GM11168 (cell line): ENCODE measurements at regions not wholly inside any gene's neighbourhood (a gene's known extent, or its start where the extent isn't known, plus 50 kb on each side); places are given as distances from the start of the nearest gene placed in this dataset.

Experiments
- in situ Hi-C: fragments of 300-500 bp; cut with MboI; formaldehyde crosslinking; loops from one replicate; pipeline ENCODE4 v1.12.0; 2022; ENCODE audit warnings: low sequenced_read_pairs; ENCODE audit not compliant: unreplicated experiment

DNA sequence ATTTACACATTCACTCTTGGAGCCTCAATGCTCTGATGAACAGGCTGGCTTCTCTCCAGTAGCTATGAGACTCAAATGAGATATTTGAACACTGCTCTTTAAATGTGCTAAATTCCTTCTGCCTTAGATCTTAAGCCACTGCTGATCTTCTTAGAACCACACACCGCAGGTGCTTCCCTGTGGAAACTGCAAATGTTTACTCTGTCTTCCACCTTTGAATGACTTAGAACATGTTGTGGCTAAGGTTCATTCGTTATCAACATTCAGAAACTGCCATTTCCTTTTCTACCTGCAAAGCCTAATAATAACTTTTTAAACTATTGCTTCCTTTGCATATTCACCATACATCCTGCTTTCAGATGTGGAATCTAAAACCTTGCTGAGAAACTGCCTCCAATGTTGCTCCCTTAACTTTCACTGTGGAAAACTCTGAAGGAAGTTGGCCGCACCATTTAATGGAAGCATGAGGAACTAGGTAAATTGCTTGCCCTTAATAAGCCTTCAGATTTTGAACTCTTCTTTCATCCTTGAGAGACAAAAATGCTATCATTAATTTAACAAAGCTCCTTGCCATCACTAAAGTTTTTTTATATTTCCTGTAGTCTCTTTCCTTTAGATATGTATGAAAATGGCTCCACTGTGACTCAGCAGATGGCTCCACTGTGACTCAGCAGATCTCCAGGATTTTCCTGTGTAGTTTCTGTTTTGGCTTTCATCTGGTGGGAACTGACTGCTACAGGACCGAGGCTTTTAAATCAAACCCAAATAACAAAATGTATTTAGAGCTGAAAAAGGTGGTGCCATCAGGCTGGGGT is 143.8 kb downstream of the TNFSF18 start:
- in situ Hi-C loops = no loop called here

DNA sequence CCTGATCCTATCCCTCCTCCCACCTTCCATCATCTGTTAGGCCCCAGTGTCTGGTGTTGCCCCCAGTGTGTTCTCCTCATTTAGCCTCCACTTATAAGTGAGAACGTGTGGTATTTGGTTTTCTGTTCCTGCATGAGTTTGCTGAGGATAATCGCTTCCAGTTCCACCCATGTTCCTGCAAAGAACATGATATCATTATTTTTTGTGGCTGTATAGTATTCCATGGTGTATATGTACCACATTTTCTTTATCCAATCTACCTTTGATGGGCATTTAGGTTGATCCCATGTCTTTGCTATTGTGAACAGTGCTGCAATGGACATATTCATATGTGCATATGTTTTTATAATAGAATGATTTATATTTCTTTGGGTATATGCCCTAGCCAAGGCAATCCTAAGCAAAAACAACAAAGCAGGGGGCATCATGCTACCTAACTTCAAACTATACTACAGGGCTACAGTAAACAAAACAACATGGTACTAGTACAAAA is 142.9 kb downstream of the TNFSF18 start:
- in situ Hi-C loops = no loop called here

DNA sequence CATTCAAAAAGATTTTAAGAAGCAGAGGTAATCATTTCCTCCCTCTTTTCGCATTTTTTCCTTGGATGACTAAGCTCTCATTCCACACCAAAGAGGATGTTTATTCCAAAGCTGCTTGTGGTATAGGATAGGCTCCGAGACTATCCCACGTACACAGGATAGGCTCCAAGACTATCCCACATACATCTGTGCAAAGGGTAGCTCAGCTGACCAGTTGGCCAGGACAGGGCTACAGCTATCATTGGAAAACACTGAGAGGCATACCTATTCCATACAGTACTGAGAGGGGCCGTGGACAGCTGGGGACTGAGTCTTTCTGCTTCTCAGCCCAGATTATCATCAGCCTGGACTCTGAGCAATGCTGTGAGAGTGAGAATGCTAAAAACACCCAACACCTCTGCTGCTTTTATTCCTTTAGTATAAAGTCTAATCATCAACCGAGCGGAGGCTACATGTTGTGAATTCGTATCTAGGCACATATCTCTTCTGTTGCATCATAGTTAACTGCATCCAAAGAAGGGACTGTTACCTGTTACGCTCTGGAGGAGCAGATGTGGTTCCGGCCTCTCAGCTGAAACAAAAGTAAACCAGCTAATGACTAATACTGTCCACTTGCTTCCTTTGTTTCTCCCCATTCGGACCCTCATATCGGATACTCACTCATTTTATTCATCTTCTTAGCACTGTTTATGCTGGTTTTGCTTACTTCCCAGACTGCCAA is 141.0 kb downstream of the TNFSF18 start:
- in situ Hi-C loops = no loop called here

- in situ Hi-C loops = no loop called here
Measured at GRCh38 chr1:172912765-172913260, 137.9 kb downstream of the TNFSF18 start.

- in situ Hi-C loops = no loop called here
Measured at GRCh38 chr1:172914501-172915144, 136.1 kb downstream of the TNFSF18 start.

DNA sequence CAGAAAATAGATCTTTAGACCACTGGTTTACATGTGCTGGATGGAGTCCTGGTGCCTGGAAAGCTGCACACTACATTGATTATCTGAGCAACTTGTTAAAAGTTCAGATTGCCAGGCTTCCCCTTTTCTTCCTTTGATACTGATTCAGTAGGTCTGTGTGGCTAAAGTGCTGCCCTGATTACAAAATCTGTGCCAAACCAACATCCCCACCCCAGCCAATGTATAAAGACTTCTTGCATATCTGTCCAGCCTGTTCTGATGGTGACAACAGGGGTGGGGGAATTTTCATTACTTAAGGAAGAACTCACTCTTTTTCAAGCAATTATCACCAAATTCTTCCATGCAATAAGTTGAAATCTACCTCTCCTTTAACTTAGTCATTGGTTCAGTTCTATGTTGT is 135.5 kb downstream of the TNFSF18 start:
- in situ Hi-C loops = no loop called here

DNA sequence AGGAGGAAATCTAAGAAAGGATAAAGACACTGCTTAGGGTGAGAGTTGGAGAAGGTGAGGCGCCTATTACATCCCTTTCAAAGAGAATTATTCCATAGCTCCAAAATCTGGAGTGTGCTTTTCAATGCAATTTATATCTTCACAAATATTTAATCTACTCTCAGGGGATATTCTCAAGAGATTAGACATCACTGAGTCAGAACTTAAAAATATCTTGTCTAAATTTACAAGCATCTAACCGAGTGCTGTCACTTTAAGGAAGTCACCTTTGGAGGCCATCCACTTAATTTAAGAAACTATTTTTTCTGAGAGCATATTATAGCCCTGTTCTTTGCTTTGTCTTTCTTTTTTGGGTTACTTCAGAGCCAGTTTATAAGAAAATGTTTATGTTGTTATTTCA is 134.6 kb downstream of the TNFSF18 start:
- in situ Hi-C loops = no loop called here

- in situ Hi-C loops = no loop called here
Measured at GRCh38 chr1:172917972-172918371, 132.8 kb downstream of the TNFSF18 start.

- in situ Hi-C loops = no loop called here
Measured at GRCh38 chr1:172918478-172918877, 132.3 kb downstream of the TNFSF18 start.

- in situ Hi-C loops = no loop called here
Measured at GRCh38 chr1:172926070-172926469, 124.7 kb downstream of the TNFSF18 start.

GRCh38 chr1:172928412-172928811 is 122.3 kb downstream of the TNFSF18 start:
- in situ Hi-C loops = no loop called here

DNA sequence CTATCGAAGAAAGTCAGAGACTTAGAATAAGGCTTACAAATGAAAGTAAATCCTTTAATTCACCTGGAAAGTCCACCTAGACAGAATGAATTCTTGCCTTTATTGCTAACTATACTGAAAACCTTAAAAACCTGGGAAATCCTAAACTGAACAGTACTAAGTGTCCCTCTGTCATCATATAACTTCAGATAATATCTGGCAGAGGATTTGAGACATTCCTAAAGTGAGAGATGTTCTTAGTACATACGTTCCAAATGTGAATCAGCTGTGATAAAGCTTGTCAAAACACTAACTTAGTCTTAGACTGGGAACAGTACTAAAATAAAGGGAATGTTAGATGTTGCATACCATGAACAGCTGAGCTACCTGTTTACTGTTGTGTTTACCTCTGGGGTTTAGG is 121.7 kb downstream of the TNFSF18 start:
- in situ Hi-C loops = no loop called here

- in situ Hi-C loops = no loop called here
Measured at GRCh38 chr1:172930142-172930541, 120.6 kb downstream of the TNFSF18 start.

- in situ Hi-C loops = no loop called here
Measured at GRCh38 chr1:172931340-172931739, 119.4 kb downstream of the TNFSF18 start.

GRCh38 chr1:172931761-172932160 is 119.0 kb downstream of the TNFSF18 start:
- in situ Hi-C loops = no loop called here

GRCh38 chr1:172932981-172933380 is 117.8 kb downstream of the TNFSF18 start:
- in situ Hi-C loops = no loop called here

GRCh38 chr1:172934417-172934762 is 116.4 kb downstream of the TNFSF18 start:
- in situ Hi-C loops = no loop called here

GRCh38 chr1:172935062-172935592 is 115.6 kb downstream of the TNFSF18 start:
- in situ Hi-C loops = no loop called here

DNA sequence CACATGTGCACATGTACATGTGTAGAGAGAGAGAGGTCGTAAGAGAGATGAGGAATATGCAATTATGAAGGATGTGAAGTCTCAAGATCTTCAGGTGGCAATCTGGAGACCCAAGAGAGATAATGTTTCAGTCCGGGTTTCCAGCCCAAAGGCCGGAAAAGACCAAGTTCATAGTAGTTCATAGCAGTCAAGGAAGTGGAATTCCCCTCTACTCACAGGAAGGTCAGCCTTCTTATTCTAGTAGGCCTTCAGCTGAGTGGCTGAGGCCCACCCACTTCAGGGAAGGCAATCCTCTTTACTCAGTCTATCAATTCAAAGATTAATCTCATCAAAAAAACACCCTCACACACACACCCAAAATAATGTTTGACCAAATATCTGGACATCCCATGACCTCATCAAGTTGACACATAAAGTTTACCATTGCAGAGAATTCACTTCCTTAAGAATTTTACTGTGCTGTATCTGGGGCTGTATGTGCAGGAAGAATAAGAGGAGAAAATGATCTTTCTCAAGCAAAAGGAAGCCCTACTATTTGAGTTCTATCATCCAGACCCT is 114.6 kb downstream of the TNFSF18 start:
- in situ Hi-C loops = no loop called here

GRCh38 chr1:172938681-172939080 is 112.1 kb downstream of the TNFSF18 start:
- in situ Hi-C loops = no loop called here
